ENCODE measurements at regions not wholly inside any gene's neighbourhood (a gene's known extent, or its start where the extent isn't known, plus 50 kb on each side); places are given as distances from the start of the nearest gene placed in this dataset.
"Not testable (repeated sequence)": the region's sequence is repeated elsewhere in the genome, so short reads cannot be mapped to it uniquely, and the experiment has no call there.

GRCh38 chr6:93676581-93676980 lies 257.2 kb upstream of the EPHA7 start:
- Histone ChIP-seq H3K9me3 (no peaks in the 10 kb centered on the region), H3K27ac (no peak overlapping the region), H3K27me3 (no peaks in the 10 kb centered on the region), H3K4me3 (no peak overlapping the region), H3K4me1 (peaks cover 0 to 11% (median 0%) of the 10 kb centered on the region in 4 donors), H3K36me3 (no peaks in the 10 kb centered on the region)
- WGBS, 2 donors, result 54 to 58% methylated on average over 1 of the region's 1 CpG
- TF ChIP-seq EP300 (IDR thresholded peaks at IDR 0.05) (no peak), POLR2A (IDR thresholded peaks at IDR 0.05) (no peak)
- no peak for DNase-seq (ENCODE audit: low spot score in 2 of 2)

- Histone ChIP-seq H3K9me3 (no peaks in the 10 kb centered on the region), H3K4me1 (peaks cover 0 to 11% (median 0%) of the 10 kb centered on the region in 4 donors), H3K36me3 (no peaks in the 10 kb centered on the region), H3K4me3 (no peak overlapping the region), H3K27ac (no peak overlapping the region), H3K27me3 (no peaks in the 10 kb centered on the region)
- WGBS, 2 donors, result 60 to 66% methylated on average over 1 of the region's 1 CpG
- DNase-seq (ENCODE audit: low spot score in 2 of 2), result no peak
- no peak for TF ChIP-seq POLR2A (IDR thresholded peaks at IDR 0.05)
- TF ChIP-seq CTCF (IDR thresholded peaks at IDR 0.05), result no peak
- TF ChIP-seq EP300 (IDR thresholded peaks at IDR 0.05), result no peak
Measured at GRCh38 chr6:93675856-93676417, 256.6 kb upstream of the EPHA7 start.

GRCh38 chr6:93663111-93663510 lies 243.8 kb upstream of the EPHA7 start:
- 70 to 81% methylated on average over 1 of the region's 1 CpG for WGBS, 2 donors
- no peak for TF ChIP-seq EP300 (IDR thresholded peaks at IDR 0.05)
- TF ChIP-seq CTCF (IDR thresholded peaks at IDR 0.05), result no peak
- no peak for TF ChIP-seq POLR2A (IDR thresholded peaks at IDR 0.05)
- Histone ChIP-seq H3K4me3 (no peak overlapping the region), H3K27ac (no peak overlapping the region), H3K9me3 (no peaks in the 10 kb centered on the region), H3K36me3 (no peaks in the 10 kb centered on the region), H3K4me1 (no peaks in the 10 kb centered on the region), H3K27me3 (no peaks in the 10 kb centered on the region)
- DNase-seq (ENCODE audit: low spot score in 2 of 2), result no peak

- 80 to 84% methylated on average over 2 of the region's 2 CpGs for WGBS, 2 donors
- Histone ChIP-seq H3K36me3 (no peaks in the 10 kb centered on the region), H3K4me1 (no peaks in the 10 kb centered on the region), H3K4me3 (no peak overlapping the region), H3K9me3 (peaks cover 0 to 3% (median 0%) of the 10 kb centered on the region in 4 donors), H3K27me3 (no peaks in the 10 kb centered on the region), H3K27ac (no peak overlapping the region)
- DNase-seq (ENCODE audit: low spot score in 2 of 2), result no peak
- no peak for TF ChIP-seq POLR2A (IDR thresholded peaks at IDR 0.05)
- no peak for TF ChIP-seq CTCF (IDR thresholded peaks at IDR 0.05)
- TF ChIP-seq EP300 (IDR thresholded peaks at IDR 0.05), result no peak
Measured at GRCh38 chr6:93654548-93654947, 235.2 kb upstream of the EPHA7 start.

- TF ChIP-seq CTCF (IDR thresholded peaks at IDR 0.05) (no peak), POLR2A (IDR thresholded peaks at IDR 0.05) (no peak), EP300 (IDR thresholded peaks at IDR 0.05) (no peak)
- 84 to 86% methylated on average over 5 of the region's 5 CpGs for WGBS, 2 donors
- Histone ChIP-seq H3K4me1 (no peaks in the 10 kb centered on the region), H3K4me3 (no peak overlapping the region), H3K9me3 (peaks cover 0 to 7% (median 0%) of the 10 kb centered on the region in 4 donors), H3K27ac (no peak overlapping the region), H3K27me3 (no peaks in the 10 kb centered on the region), H3K36me3 (no peaks in the 10 kb centered on the region)
- no peak for DNase-seq (ENCODE audit: low spot score in 2 of 2)
Measured at GRCh38 chr6:93644611-93645010, 225.3 kb upstream of the EPHA7 start.

- no peak overlapping the region for H3K27ac ChIP-seq
- H3K4me1 ChIP-seq, result no peaks in the 10 kb centered on the region
- peaks cover 0 to 7% (median 0%) of the 10 kb centered on the region in 4 donors for H3K9me3 ChIP-seq
- H3K27me3 ChIP-seq, result no peaks in the 10 kb centered on the region
- no peak overlapping the region for H3K4me3 ChIP-seq
- no peaks in the 10 kb centered on the region for H3K36me3 ChIP-seq
- DNase-seq (ENCODE audit: low spot score in 2 of 2), result no peak
- TF ChIP-seq EP300 (IDR thresholded peaks at IDR 0.05), result no peak
- no peak for TF ChIP-seq POLR2A (IDR thresholded peaks at IDR 0.05)
- TF ChIP-seq CTCF (IDR thresholded peaks at IDR 0.05), result no peak
Measured at GRCh38 chr6:93639126-93639525, 219.8 kb upstream of the EPHA7 start.

GRCh38 chr6:93636987-93637664 lies 217.8 kb upstream of the EPHA7 start:
- H3K4me1 ChIP-seq; H3K4me3 ChIP-seq; H3K27me3 ChIP-seq; H3K9me3 ChIP-seq; H3K27ac ChIP-seq; H3K36me3 ChIP-seq; DNase-seq (ENCODE audit: low spot score in 2 of 2): not testable (repeated sequence)
- 91 to 95% methylated on average over 36 to 38 of the region's 38 CpGs for WGBS, 2 donors

Measured in tibial nerve (tissue), 4 donors.